WERI-Rb-1 (cell line): ENCODE measurements at regions not wholly inside any gene's neighbourhood (a gene's known extent, or its start where the extent isn't known, plus 50 kb on each side); places are given as distances from the start of the nearest gene placed in this dataset.

Experiments
- DNase-seq: peaks from one replicate; pipeline ENCODE4 v3.0.0-alpha.2; 2020
- H3K27ac ChIP-seq: fragments of 250-450 bp; sonication (Bioruptor Pico); 2 replicates; pipeline ENCODE4 v1.5.1; 2020; ENCODE audit warnings: mild to moderate bottlenecking, moderate library complexity
- H3K27me3 ChIP-seq: fragments of 250-450 bp; sonication (Bioruptor Pico); 2 replicates; pipeline ENCODE4 v1.5.1; 2021; ENCODE audit warnings: mild to moderate bottlenecking, low read depth, moderate library complexity; ENCODE audit not compliant: insufficient read depth, severe bottlenecking
- H3K36me3 ChIP-seq: fragments of 250-450 bp; sonication (Bioruptor Pico); 2 replicates; pipeline ENCODE4 v1.5.1; 2020; ENCODE audit warnings: mild to moderate bottlenecking, moderate library complexity
- H3K4me3 ChIP-seq: 2 replicates; pipeline ENCODE4 v1.5.1; 2011; ENCODE audit warnings: low read depth, mild to moderate bottlenecking, control low read depth, low read length
- H3K9me3 ChIP-seq: fragments of 250-450 bp; sonication (Bioruptor Pico); 2 replicates; pipeline ENCODE4 v1.5.1; 2021; ENCODE audit warnings: mild to moderate bottlenecking, moderate library complexity; ENCODE audit not compliant: severe bottlenecking
- TF ChIP-seq, protein P1 (sequence below): IDR thresholded peaks from 2 replicates; pipeline ENCODE4 v1.5.1; 2011; ENCODE audit warnings: low read depth, mild to moderate bottlenecking, control low read depth, inconsistent platforms, low read length

DNA sequence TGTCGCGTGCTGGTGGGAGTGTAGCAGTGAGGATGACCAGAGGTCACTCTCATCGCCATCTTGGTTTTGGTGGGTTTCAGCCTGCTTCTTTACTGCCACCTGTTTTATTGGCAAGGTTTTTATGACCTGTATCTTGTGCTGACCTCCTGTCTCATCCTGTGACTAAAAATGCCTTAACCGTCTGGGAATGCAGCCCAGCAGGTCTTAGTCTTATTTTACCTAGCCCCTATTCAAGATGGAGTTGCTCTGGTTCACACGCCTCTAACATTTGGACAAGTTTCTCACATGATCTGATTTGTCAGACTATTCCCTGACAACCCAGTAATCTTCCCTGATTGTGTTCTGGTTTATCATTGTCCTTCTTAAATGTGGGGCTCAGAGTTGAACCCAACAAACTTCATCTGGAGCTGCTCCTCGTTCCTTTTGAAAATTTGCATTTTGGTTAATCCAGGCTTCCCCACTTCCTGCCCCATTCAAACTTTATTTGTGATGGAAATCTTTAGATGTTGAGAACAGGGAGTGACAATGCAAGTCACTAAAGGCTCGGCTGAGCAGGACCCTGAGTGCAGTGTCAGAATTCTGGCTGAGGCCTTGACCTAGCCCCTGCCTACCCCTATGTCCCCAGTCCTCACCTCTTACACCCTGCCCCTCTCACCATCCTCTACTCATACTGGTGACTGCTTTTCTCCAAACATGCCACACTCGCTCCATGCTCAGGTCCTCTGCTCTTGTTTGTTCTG, 226.8 kb downstream of the STIM2 start:
- no peaks in the 10 kb centered on the region for H3K9me3 ChIP-seq
- DNase-seq, result no peak
- no peak overlapping the region for H3K4me3 ChIP-seq
- H3K36me3 ChIP-seq, result no peaks in the 10 kb centered on the region
- no peak overlapping the region for H3K27ac ChIP-seq
- TF ChIP-seq, protein P1, sequence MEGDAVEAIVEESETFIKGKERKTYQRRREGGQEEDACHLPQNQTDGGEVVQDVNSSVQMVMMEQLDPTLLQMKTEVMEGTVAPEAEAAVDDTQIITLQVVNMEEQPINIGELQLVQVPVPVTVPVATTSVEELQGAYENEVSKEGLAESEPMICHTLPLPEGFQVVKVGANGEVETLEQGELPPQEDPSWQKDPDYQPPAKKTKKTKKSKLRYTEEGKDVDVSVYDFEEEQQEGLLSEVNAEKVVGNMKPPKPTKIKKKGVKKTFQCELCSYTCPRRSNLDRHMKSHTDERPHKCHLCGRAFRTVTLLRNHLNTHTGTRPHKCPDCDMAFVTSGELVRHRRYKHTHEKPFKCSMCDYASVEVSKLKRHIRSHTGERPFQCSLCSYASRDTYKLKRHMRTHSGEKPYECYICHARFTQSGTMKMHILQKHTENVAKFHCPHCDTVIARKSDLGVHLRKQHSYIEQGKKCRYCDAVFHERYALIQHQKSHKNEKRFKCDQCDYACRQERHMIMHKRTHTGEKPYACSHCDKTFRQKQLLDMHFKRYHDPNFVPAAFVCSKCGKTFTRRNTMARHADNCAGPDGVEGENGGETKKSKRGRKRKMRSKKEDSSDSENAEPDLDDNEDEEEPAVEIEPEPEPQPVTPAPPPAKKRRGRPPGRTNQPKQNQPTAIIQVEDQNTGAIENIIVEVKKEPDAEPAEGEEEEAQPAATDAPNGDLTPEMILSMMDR, result no peak
- peaks cover 2% of the 10 kb centered on the region for H3K27me3 ChIP-seq

DNA sequence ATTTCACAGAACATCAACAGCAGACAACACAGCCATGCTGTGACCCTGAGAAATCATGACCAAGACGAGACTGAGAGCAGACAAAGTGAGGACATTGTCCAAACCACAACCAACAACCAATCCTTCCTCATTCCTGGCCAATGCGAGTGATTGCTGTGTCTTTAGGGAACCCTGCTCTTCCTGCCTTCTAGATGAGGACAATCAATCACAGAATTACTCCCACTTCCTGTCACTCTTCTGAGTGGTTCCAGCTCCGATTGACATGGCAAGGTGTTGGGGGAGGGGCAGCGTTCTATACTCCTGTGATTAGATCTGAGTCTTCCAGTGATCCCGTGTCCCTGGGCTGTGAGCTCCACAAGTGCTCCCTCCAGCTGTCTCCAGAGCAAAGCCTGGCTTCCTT, 227.8 kb downstream of the STIM2 start:
- H3K9me3 ChIP-seq, result no peaks in the 10 kb centered on the region
- peak; percentile 75 for DNase-seq
- TF ChIP-seq, protein P1, result no peak
- H3K27ac ChIP-seq, result no peak overlapping the region
- H3K4me3 ChIP-seq, result no peak overlapping the region
- no peaks in the 10 kb centered on the region for H3K36me3 ChIP-seq
- peaks cover 2% of the 10 kb centered on the region for H3K27me3 ChIP-seq

DNA sequence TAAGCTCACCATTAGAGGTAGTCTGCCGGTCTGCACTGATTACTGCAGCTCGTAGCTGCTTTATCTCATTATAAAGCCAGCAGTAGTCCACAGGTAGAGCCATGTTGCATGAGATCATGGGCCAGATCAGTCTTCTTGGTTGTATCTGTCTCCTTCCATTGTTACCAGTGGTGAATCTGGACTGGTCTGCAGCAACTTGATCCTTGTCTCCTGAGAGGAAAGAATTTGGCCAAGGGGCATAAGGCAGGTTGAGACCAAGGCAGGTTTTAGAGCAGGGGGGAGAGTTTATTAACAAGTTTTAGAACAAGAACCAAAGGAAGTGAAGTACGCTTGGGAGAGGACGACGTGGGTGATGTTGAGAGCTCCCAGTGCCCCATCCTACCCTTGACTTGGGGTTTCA, 228.5 kb downstream of the STIM2 start:
- TF ChIP-seq, protein P1, result no peak
- Histone ChIP-seq H3K36me3 (no peaks in the 10 kb centered on the region), H3K27me3 (peaks cover 2% of the 10 kb centered on the region), H3K4me3 (no peak overlapping the region), H3K27ac (no peak overlapping the region), H3K9me3 (no peaks in the 10 kb centered on the region)
- no peak for DNase-seq

GRCh38 chr4:27090406-27090805, 229.8 kb downstream of the STIM2 start:
- no peak for DNase-seq
- no peak overlapping the region for H3K4me3 ChIP-seq
- no peaks in the 10 kb centered on the region for H3K27me3 ChIP-seq
- no peaks in the 10 kb centered on the region for H3K36me3 ChIP-seq
- TF ChIP-seq, protein P1, result no peak
- no peaks in the 10 kb centered on the region for H3K9me3 ChIP-seq
- H3K27ac ChIP-seq, result no peak overlapping the region

DNA sequence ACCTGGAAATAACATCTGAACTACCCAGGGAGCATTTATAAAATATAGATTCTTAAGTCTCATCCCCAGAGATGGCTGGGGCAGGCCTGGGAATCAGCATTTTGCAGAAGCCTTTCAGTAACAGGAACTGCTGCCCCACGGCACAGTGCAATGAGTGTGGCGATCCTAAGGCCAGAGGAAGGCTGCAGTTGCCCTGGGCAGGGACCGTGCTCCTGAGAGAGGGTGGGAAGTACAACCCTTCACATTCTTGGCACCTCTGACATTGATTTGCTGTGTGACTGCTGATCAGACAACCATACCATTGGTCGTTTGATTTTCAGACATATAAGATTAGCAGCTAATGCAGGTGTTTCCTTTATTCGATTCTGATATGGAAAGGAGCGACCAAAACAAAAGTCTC, 233.6 kb downstream of the STIM2 start:
- H3K27me3 ChIP-seq, result no peaks in the 10 kb centered on the region
- H3K9me3 ChIP-seq, result no peaks in the 10 kb centered on the region
- H3K27ac ChIP-seq, result no peak overlapping the region
- no peak overlapping the region for H3K4me3 ChIP-seq
- H3K36me3 ChIP-seq, result no peaks in the 10 kb centered on the region
- TF ChIP-seq, protein P1, result no peak
- no peak for DNase-seq

- H3K27ac ChIP-seq, result no peak overlapping the region
- no peak for DNase-seq
These were observed 234.1 kb downstream of the STIM2 start for GRCh38 chr4:27094783-27095182.

More at GRCh38 chr4:27094783-27095182, 234.1 kb downstream of the STIM2 start:
- TF ChIP-seq, protein P1, result no peak
- H3K9me3 ChIP-seq, result no peaks in the 10 kb centered on the region
- H3K27me3 ChIP-seq, result no peaks in the 10 kb centered on the region
- H3K36me3 ChIP-seq, result no peaks in the 10 kb centered on the region
- no peak overlapping the region for H3K4me3 ChIP-seq
